ENCODE measurements at regions not wholly inside any gene's neighbourhood (a gene's known extent, or its start where the extent isn't known, plus 50 kb on each side); places are given as distances from the start of the nearest gene placed in this dataset.

DNA sequence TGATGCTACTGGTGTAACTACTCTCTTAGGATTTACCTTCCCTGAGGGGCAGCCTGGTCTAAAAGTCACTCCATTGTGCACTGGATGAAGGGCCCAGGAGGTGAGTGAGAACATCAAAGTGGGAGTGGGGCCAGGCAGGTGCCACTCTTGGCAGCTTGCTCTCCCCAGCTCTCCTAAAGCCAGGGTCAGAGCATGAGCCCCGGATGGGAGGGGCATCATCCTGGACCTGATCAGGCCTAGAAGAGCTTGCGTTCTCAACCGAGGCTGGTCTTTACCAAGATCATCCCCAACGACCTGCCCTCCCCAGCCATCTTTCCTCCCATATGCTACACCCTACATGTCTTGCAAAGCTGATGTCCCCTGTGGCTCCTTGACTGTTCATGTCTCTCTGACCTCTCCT lies 87.1 kb downstream of the AIPL1 start:
- WGBS, 2 experiments (ENCODE audit: extremely low coverage in 2 of 2, insufficient read length in 1 of 2), result no CpG with 5 or more reads among the region's 4 CpGs
- H3K4ac ChIP-seq (ENCODE audit: low read depth, low read length), result no peak overlapping the region
- H3K4me3 ChIP-seq (ENCODE audit: insufficient read depth, low read depth, low read length), result no peak overlapping the region
- no peak overlapping the region for H2AK5ac ChIP-seq (ENCODE audit: low read depth, low read length)
- no peak overlapping the region for H3K23ac ChIP-seq (ENCODE audit: low read depth, low read length)
- no peaks in the 10 kb centered on the region for H4K20me1 ChIP-seq (ENCODE audit: insufficient read depth, low read length)
- ChIA-PET POLR2A (ENCODE audit: unreplicated experiment) (no interaction called here), CTCF (no interaction called here)
- in situ Hi-C loops (cut with MboI; ENCODE audit: low sequenced_read_pairs), result no loop called here
- H3K9me3 ChIP-seq (ENCODE audit: control insufficient read depth, insufficient read depth, low read length), result 0 out of 2 replicates have a peak, but pooled peaks cover 3% of the 10 kb centered on the region
- H4K5ac ChIP-seq (ENCODE audit: low read depth, low read length), result no peak overlapping the region
- H3K14ac ChIP-seq (replicated peaks; ENCODE audit: low read depth, low read length), result no peak overlapping the region
- H4K91ac ChIP-seq (ENCODE audit: insufficient read depth, low read depth, low read length), result no peak overlapping the region
- no peak for TF ChIP-seq RCOR1 (IDR thresholded peaks at IDR 0.05; ENCODE audit: insufficient replicate concordance, low read length)
- TF ChIP-seq FOS (IDR thresholded peaks at IDR 0.05; ENCODE audit: low read depth, low read length), result no peak
- TF ChIP-seq, protein P1, sequence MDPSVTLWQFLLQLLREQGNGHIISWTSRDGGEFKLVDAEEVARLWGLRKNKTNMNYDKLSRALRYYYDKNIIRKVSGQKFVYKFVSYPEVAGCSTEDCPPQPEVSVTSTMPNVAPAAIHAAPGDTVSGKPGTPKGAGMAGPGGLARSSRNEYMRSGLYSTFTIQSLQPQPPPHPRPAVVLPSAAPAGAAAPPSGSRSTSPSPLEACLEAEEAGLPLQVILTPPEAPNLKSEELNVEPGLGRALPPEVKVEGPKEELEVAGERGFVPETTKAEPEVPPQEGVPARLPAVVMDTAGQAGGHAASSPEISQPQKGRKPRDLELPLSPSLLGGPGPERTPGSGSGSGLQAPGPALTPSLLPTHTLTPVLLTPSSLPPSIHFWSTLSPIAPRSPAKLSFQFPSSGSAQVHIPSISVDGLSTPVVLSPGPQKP (IDR thresholded peaks at IDR 0.05; ENCODE audit: borderline replicate concordance, low read depth, low read length), result no peak
- TF ChIP-seq MAFK (IDR thresholded peaks at IDR 0.05; ENCODE audit: low read depth, low read length), result no peak
- TF ChIP-seq BHLHE40 (IDR thresholded peaks at IDR 0.05; ENCODE audit: low read depth, low read length), result no peak
- TF ChIP-seq, protein P2, sequence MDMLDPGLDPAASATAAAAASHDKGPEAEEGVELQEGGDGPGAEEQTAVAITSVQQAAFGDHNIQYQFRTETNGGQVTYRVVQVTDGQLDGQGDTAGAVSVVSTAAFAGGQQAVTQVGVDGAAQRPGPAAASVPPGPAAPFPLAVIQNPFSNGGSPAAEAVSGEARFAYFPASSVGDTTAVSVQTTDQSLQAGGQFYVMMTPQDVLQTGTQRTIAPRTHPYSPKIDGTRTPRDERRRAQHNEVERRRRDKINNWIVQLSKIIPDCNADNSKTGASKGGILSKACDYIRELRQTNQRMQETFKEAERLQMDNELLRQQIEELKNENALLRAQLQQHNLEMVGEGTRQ (IDR thresholded peaks at IDR 0.05; ENCODE audit: low read depth, low read length), result no peak
- no peak for TF ChIP-seq SMC3 (IDR thresholded peaks at IDR 0.05; ENCODE audit: low read depth, low read length)
- H3K27ac ChIP-seq (ENCODE audit: insufficient read depth, low read length), result no peak overlapping the region
- dilution Hi-C loops (cut with HindIII; ENCODE audit: low sequenced_read_pairs, unreplicated experiment), result no loop called here
- H2BK15ac ChIP-seq (ENCODE audit: low read depth, low read length), result no peak overlapping the region
- no peak overlapping the region for H3K56ac ChIP-seq (ENCODE audit: extremely low read depth, insufficient read depth, low read length)
- H4K8ac ChIP-seq (ENCODE audit: low read depth in 2 of 2, low read length in 2 of 2), result no peak overlapping the region
- no peaks in the 10 kb centered on the region for H3K79me1 ChIP-seq (ENCODE audit: low read depth in 1 of 2, low read length in 2 of 2)
- no peaks in the 10 kb centered on the region for H3K4me1 ChIP-seq (ENCODE audit: control insufficient read depth, insufficient read depth, low read length)
- ATAC-seq (ENCODE audit: low read depth), result no peak
- no TSS peak for BruUV-seq (replicated peaks)
- intact Hi-C loops (cut with micrococcal nuclease), result no loop called here
- no peak overlapping the region for H2AK9ac ChIP-seq (replicated peaks; ENCODE audit: low read depth, low read length, poor library complexity)
- no peaks in the 10 kb centered on the region for H3K36me3 ChIP-seq (ENCODE audit: control insufficient read depth, insufficient read depth, low read length)
- no peak overlapping the region for H2BK20ac ChIP-seq (ENCODE audit: low read depth, low read length)
- no peaks in the 10 kb centered on the region for H3K27me3 ChIP-seq (ENCODE audit: control insufficient read depth, insufficient read depth, low read length)
- H3K4me2 ChIP-seq (ENCODE audit: low read depth, low read length), result no peak overlapping the region
- no peak overlapping the region for H2BK5ac ChIP-seq (ENCODE audit: low read depth, low read length, poor library complexity, severe bottlenecking)
- no peak overlapping the region for H3K9ac ChIP-seq (ENCODE audit: low read depth, low read length)
- no peak overlapping the region for H3K18ac ChIP-seq (ENCODE audit: low read depth, low read length)
- no peaks in the 10 kb centered on the region for H3K9me1 ChIP-seq (ENCODE audit: insufficient read depth, low read length)
- no peak overlapping the region for H2AFZ ChIP-seq (replicated peaks; ENCODE audit: low read length, poor library complexity)
- H2BK120ac ChIP-seq (ENCODE audit: low read depth, low read length), result no peak overlapping the region
- no peak for DNase-seq

Data from IMR-90 (cell line).